ENCODE measurements at regions not wholly inside any gene's neighbourhood (a gene's known extent, or its start where the extent isn't known, plus 50 kb on each side); places are given as distances from the start of the nearest gene placed in this dataset.
"Not testable (repeated sequence)": the region's sequence is repeated elsewhere in the genome, so short reads cannot be mapped to it uniquely, and the experiment has no call there.

DNA sequence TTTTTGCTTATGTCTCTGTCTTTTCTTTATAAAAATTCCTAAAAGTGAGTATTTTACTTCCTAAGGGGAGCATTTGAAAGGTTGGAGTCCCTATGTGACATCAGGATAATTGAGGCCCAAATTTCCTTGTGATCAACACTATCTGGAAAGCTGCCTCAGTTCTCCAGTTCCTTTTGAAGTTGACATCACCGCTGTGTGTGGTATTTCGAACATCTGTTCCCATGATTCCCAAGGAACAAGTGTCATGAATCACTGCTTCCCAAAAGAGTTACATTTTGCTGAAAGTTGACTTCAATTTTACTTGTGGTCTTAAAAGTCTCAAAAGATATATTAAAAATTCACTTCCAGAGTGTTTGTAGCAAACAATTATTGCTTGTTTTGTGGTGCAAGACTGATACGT, 452.1 kb upstream of the RGMB start:
- TF ChIP-seq, protein P1, sequence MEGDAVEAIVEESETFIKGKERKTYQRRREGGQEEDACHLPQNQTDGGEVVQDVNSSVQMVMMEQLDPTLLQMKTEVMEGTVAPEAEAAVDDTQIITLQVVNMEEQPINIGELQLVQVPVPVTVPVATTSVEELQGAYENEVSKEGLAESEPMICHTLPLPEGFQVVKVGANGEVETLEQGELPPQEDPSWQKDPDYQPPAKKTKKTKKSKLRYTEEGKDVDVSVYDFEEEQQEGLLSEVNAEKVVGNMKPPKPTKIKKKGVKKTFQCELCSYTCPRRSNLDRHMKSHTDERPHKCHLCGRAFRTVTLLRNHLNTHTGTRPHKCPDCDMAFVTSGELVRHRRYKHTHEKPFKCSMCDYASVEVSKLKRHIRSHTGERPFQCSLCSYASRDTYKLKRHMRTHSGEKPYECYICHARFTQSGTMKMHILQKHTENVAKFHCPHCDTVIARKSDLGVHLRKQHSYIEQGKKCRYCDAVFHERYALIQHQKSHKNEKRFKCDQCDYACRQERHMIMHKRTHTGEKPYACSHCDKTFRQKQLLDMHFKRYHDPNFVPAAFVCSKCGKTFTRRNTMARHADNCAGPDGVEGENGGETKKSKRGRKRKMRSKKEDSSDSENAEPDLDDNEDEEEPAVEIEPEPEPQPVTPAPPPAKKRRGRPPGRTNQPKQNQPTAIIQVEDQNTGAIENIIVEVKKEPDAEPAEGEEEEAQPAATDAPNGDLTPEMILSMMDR (IDR thresholded peaks at IDR 0.05; ENCODE audit: control extremely low read depth, extremely low read depth, low read depth, missing control alignments): no peak
- DNase-seq (ENCODE audit: extremely low spot score): no peak
- ChIA-PET CTCF (no interaction called here), POLR2A (no interaction called here)

DNA sequence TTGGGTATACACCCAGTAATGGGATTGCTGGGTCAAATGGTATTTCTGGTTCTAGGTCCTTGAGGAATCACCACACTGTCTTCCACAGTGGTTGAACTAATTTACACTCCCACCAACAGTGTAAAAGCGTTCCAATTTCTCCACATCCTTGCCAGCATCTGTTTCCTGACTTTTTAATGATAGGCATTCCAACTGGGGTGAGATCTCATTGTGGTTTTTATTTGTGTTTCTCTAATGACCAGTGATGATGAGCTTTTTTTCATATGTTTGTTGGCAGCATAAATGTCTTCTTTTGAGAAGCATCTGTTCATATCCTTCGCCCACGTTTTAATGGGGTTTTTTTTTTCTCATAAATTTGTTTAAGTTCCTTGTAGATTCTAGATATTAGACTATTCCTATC, 448.3 kb upstream of the RGMB start:
- POLR2A ChIA-PET; CTCF ChIA-PET; DNase-seq (ENCODE audit: extremely low spot score): not testable (repeated sequence)

DNA sequence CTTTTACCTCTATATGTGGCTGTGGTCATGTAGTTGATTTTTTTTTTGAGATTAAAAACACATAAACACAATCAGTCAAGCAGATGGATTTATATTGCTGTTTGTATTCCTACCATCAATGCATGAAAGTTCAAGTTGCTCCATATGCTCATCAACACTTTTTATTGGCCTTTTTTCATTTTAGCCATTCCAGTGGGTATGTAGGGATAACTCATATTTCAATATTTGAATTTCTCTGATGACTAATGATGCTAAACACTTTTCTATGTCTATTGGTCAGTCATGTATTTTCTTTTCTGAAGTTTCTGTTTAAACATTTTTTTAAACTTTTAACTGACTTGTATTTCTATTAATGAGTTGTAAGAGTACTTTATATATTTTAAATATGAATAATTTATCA, 445.4 kb upstream of the RGMB start:
- ChIA-PET CTCF (no interaction called here), POLR2A (no interaction called here)
- no peak for DNase-seq (ENCODE audit: extremely low spot score)
- TF ChIP-seq, protein P1 (IDR thresholded peaks at IDR 0.05; ENCODE audit: control extremely low read depth, extremely low read depth, low read depth, missing control alignments): no peak

DNA sequence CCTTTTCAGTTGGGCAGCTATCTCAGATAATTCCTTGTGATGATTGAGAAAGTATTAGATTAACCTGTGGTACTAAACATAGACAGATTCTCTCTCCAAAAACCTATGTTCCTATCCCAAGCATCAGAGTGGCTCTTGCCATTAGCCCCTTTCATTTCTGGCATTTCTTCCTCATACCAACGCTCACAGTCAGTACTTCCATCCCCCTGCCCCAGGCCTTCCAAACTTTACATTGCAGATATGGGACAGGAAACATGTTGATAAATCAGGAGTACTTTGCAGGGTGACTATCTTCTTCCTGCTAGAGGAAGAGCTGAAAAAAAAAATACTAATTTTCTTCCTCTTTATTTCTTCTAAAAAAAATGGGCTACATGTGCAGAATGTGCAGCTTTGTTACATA, 442.6 kb upstream of the RGMB start:
- TF ChIP-seq, protein P1 (IDR thresholded peaks at IDR 0.05; ENCODE audit: control extremely low read depth, extremely low read depth, low read depth, missing control alignments): no peak
- ChIA-PET CTCF (no interaction called here), POLR2A (no interaction called here)
- DNase-seq (ENCODE audit: extremely low spot score): no peak

DNA sequence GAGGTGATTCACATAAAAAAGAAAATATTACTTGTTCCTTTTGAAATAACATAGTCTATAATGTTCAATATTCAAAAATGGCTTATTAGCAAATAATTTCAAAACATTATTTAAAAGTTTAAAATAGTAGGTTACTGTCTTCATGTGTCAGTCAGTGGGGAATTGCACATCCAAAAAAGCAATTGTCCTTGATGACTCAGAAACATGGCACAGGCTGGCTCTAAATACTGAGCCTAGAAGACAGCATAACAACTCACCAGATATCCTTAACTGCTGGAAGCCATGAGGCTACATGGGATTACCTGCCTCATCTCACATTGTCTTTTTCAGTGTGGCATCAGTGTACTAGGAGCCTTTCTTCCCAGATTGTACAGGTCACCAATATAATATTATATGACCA, 439.5 kb upstream of the RGMB start:
- TF ChIP-seq, protein P1 (IDR thresholded peaks at IDR 0.05; ENCODE audit: control extremely low read depth, extremely low read depth, low read depth, missing control alignments): no peak
- DNase-seq (ENCODE audit: extremely low spot score): no peak
- POLR2A ChIA-PET: no interaction called here
- CTCF ChIA-PET: no interaction called here

DNA sequence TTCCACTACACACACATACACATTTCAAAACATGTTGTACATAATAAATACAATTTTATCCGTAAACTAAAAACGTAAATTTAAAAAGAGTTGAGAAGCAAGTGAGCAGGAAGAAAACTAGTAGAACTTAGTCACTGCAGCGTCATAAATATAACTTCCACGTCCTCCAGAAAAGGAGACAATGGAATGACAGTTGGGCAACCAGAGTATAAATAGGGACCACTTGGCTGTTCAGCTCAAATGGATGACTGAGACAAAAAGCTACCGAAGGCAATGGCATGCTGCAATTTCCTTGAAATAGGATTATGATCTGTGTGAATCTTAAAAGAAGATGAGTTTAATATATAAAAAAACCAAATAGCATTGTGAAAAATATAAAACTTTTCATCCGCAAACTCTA, 438.5 kb upstream of the RGMB start:
- TF ChIP-seq, protein P1 (IDR thresholded peaks at IDR 0.05; ENCODE audit: control extremely low read depth, extremely low read depth, low read depth, missing control alignments): no peak
- ChIA-PET CTCF (no interaction called here), POLR2A (no interaction called here)
- DNase-seq (ENCODE audit: extremely low spot score): no peak

DNA sequence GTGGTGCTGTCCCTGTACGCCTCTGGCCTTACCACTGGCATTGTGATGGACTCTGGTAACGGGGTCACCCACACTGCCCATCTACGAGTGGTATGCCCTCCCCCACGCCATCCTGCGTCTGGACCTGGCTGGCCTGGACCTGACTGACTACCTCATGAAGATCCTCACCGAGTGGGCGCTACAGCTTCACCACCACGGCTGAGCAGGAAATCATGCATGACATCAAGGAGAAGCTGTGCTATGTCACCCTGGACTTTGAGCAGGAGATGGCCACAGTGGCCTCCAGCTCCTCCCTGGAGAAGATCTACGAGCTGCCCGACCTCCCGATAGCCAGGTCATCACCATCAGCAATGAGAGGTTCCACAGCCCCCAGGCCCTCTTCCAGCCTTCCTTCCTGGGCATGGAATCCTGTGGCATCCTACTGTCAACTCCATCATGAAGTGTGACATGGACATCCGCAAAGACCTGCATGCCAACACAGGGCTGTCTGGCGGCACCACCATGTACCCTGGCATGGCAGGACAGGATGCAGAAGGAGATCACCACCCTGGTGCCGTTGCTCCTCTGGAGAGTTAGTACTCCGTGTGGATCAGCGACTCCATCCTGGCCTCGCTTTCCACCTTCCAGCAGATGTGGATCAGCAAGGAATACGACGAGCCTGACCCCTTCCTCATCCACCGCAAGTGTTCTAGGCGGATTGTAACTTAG, 434.2 kb upstream of the RGMB start:
- TF ChIP-seq, protein P1 (IDR thresholded peaks at IDR 0.05; ENCODE audit: control extremely low read depth, extremely low read depth, low read depth, missing control alignments): no peak
- ChIA-PET POLR2A (no interaction called here), CTCF (no interaction called here)
- no peak for DNase-seq (ENCODE audit: extremely low spot score)

Measured in GM10248 (cell line).